ENCODE measurements at regions not wholly inside any gene's neighbourhood (a gene's known extent, or its start where the extent isn't known, plus 50 kb on each side); places are given as distances from the start of the nearest gene placed in this dataset.

DNA sequence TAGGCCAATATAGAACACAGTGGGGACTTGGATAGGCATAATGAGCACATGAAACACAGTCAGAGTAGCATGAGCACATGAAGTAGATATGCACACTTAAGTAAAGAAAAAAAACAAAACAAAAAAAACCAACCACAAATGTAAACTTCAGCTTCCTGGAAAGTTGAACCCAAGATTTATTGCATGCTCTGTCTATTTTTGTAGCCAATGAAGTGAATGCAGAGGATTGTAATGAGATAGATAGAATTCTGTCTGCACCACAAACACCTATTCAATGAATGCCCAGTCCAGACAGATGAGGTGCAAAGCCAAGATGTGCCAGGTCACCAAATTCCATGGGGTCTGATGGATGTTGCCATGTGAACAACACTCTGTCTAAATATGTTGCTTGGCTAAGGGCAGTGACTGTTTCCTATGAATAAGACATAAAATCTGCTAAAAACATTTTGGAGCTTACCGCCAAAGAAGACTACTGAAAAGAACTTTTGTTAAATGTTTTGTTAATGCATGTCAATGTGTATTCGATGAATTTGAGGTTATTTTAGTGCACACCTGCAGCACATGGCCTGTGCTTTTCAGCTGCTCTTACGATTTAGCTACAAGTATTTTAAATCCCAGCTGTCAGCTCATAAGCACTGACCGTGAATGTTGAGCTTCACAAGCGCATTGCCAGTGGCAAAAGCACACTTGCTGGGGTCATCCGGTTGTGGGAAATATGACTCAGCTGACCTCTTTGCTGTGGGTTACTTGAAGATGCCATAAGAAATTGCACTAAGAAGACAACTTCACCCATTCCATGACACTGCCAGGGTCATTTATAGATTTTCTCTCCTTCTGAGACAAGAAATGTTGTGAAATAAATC is 374.8 kb upstream of the GNPDA2 start:
- H3K9me3 ChIP-seq (ENCODE audit: control insufficient read depth, insufficient read depth, low read length) = no peaks in the 10 kb centered on the region
- TF ChIP-seq, protein P1, sequence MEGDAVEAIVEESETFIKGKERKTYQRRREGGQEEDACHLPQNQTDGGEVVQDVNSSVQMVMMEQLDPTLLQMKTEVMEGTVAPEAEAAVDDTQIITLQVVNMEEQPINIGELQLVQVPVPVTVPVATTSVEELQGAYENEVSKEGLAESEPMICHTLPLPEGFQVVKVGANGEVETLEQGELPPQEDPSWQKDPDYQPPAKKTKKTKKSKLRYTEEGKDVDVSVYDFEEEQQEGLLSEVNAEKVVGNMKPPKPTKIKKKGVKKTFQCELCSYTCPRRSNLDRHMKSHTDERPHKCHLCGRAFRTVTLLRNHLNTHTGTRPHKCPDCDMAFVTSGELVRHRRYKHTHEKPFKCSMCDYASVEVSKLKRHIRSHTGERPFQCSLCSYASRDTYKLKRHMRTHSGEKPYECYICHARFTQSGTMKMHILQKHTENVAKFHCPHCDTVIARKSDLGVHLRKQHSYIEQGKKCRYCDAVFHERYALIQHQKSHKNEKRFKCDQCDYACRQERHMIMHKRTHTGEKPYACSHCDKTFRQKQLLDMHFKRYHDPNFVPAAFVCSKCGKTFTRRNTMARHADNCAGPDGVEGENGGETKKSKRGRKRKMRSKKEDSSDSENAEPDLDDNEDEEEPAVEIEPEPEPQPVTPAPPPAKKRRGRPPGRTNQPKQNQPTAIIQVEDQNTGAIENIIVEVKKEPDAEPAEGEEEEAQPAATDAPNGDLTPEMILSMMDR (IDR thresholded peaks at IDR 0.05; ENCODE audit: low read depth, low read length, poor library complexity, severe bottlenecking) = no peak
- TF ChIP-seq EZH2phosphoT487 (IDR thresholded peaks at IDR 0.05; ENCODE audit: borderline replicate concordance, low read length) = no peak
- no peaks in the 10 kb centered on the region for H3K36me3 ChIP-seq (ENCODE audit: control insufficient read depth, low read length)
- no peaks in the 10 kb centered on the region for H4K20me1 ChIP-seq (ENCODE audit: control insufficient read depth, insufficient read depth, low read depth, low read length)
- H3K27me3 ChIP-seq (ENCODE audit: control insufficient read depth, low read length) = no peaks in the 10 kb centered on the region
- H3K4me1 ChIP-seq (ENCODE audit: control insufficient read depth, low read length) = no peaks in the 10 kb centered on the region
- H3K27ac ChIP-seq (ENCODE audit: low read depth, low read length) = no peak overlapping the region
- no peaks in the 10 kb centered on the region for H3K9me2 ChIP-seq (replicated peaks; ENCODE audit: control insufficient read depth, low read length)
- no peak overlapping the region for H3K4me2 ChIP-seq (ENCODE audit: low read length)
- no peaks in the 10 kb centered on the region for H3K79me2 ChIP-seq (ENCODE audit: control insufficient read depth, low read length)
- H3K4me3 ChIP-seq (ENCODE audit: low read length) = no peak overlapping the region
- H3F3A ChIP-seq (ENCODE audit: control insufficient read depth, insufficient read depth) = no peaks in the 10 kb centered on the region

DNA sequence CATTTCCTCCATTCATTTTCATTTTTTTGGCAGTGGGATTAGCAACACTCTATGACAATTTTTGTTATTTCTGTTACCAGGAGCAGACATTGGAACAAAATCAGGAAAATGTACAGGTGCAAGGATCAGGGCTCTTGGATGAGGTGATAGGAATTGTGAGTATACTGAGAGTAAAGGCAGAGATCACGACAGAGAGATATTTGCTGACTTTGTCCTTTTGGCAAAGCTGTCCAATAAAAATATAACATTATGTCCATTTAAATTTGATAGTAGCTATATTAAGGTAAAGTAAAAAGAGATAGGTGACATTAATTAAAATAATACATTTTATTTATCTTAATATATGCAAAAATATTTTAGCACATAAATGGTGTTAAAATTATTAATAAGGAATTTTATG is 373.1 kb upstream of the GNPDA2 start:
- TF ChIP-seq EZH2phosphoT487 (IDR thresholded peaks at IDR 0.05; ENCODE audit: borderline replicate concordance, low read length) = no peak
- TF ChIP-seq, protein P1 (IDR thresholded peaks at IDR 0.05; ENCODE audit: low read depth, low read length, poor library complexity, severe bottlenecking) = no peak
- Histone ChIP-seq H3K4me2 (ENCODE audit: low read length) (no peak overlapping the region), H3K27ac (ENCODE audit: low read depth, low read length) (no peak overlapping the region), H3K9me2 (replicated peaks; ENCODE audit: control insufficient read depth, low read length) (no peaks in the 10 kb centered on the region), H3K36me3 (ENCODE audit: control insufficient read depth, low read length) (no peaks in the 10 kb centered on the region), H3F3A (ENCODE audit: control insufficient read depth, insufficient read depth) (no peaks in the 10 kb centered on the region), H4K20me1 (ENCODE audit: control insufficient read depth, insufficient read depth, low read depth, low read length) (no peaks in the 10 kb centered on the region), H3K4me1 (ENCODE audit: control insufficient read depth, low read length) (no peaks in the 10 kb centered on the region), H3K79me2 (ENCODE audit: control insufficient read depth, low read length) (no peaks in the 10 kb centered on the region), H3K27me3 (ENCODE audit: control insufficient read depth, low read length) (no peaks in the 10 kb centered on the region), H3K9me3 (ENCODE audit: control insufficient read depth, insufficient read depth, low read length) (no peaks in the 10 kb centered on the region), H3K4me3 (ENCODE audit: low read length) (no peak overlapping the region)

DNA sequence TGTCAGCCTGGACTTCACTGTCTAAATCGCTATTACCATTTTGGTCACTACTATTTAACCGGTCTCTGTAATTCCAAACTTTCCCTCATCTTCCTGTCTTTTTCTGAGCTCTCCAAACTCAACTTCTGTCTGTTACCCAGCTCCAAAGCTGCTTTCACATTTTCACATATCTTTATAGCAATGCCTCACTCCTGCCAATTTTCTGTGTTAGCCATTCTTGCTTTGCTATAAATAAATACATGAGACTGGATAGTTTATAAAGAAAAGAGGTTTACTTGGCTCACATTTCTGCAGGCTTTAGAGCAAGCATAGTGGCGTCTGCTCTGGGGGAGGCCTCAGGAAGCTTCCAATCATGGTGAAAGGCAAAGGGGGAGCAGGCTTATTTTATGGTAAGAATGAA is 368.3 kb upstream of the GNPDA2 start:
- H3F3A ChIP-seq (ENCODE audit: control insufficient read depth, insufficient read depth) = no peaks in the 10 kb centered on the region
- H3K4me3 ChIP-seq (ENCODE audit: low read length) = no peak overlapping the region
- no peaks in the 10 kb centered on the region for H4K20me1 ChIP-seq (ENCODE audit: control insufficient read depth, insufficient read depth, low read depth, low read length)
- H3K36me3 ChIP-seq (ENCODE audit: control insufficient read depth, low read length) = no peaks in the 10 kb centered on the region
- H3K9me2 ChIP-seq (replicated peaks; ENCODE audit: control insufficient read depth, low read length) = no peaks in the 10 kb centered on the region
- no peaks in the 10 kb centered on the region for H3K79me2 ChIP-seq (ENCODE audit: control insufficient read depth, low read length)
- peaks cover 4% of the 10 kb centered on the region; the same call in 1 of the 2 replicates for H3K9me3 ChIP-seq (ENCODE audit: control insufficient read depth, insufficient read depth, low read length)
- no peak overlapping the region for H3K27ac ChIP-seq (ENCODE audit: low read depth, low read length)
- TF ChIP-seq EZH2phosphoT487 (IDR thresholded peaks at IDR 0.05; ENCODE audit: borderline replicate concordance, low read length) = no peak
- TF ChIP-seq, protein P1 (IDR thresholded peaks at IDR 0.05; ENCODE audit: low read depth, low read length, poor library complexity, severe bottlenecking) = no peak
- H3K4me1 ChIP-seq (ENCODE audit: control insufficient read depth, low read length) = no peaks in the 10 kb centered on the region
- H3K27me3 ChIP-seq (ENCODE audit: control insufficient read depth, low read length) = no peaks in the 10 kb centered on the region
- no peak overlapping the region for H3K4me2 ChIP-seq (ENCODE audit: low read length)

Data from DOHH2 (cell line).